ENCODE measurements at regions not wholly inside any gene's neighbourhood (a gene's known extent, or its start where the extent isn't known, plus 50 kb on each side); places are given as distances from the start of the nearest gene placed in this dataset.

GRCh38 chr12:131551675-131552491 lies 159.0 kb upstream of the SFSWAP start:
- H3K79me2 ChIP-seq (ENCODE audit: low read length): no peaks in the 10 kb centered on the region
- H3K4me2 ChIP-seq (ENCODE audit: low read depth, low read length, poor library complexity, severe bottlenecking): no peak overlapping the region
- no peaks in the 10 kb centered on the region for H4K20me1 ChIP-seq (ENCODE audit: insufficient read depth, low read depth, low read length)
- H3K27ac ChIP-seq (ENCODE audit: low read length): no peak overlapping the region
- H3K36me3 ChIP-seq (ENCODE audit: insufficient read depth, low read length): no peaks in the 10 kb centered on the region
- no peaks in the 10 kb centered on the region for H3K4me1 ChIP-seq (ENCODE audit: low read length)
- no peaks in the 10 kb centered on the region for H3K27me3 ChIP-seq (ENCODE audit: low read length)
- H3K4me3 ChIP-seq (ENCODE audit: low read length): no peak overlapping the region
- H3K9me3 ChIP-seq (ENCODE audit: low read length): no peaks in the 10 kb centered on the region
- H2AFZ ChIP-seq (ENCODE audit: low read length): no peak overlapping the region
- H3K9me2 ChIP-seq (replicated peaks; ENCODE audit: insufficient read depth, low read length): no peaks in the 10 kb centered on the region
- no peak for DNase-seq
- no peak overlapping the region for H3K9ac ChIP-seq (ENCODE audit: low read length)

- H3K27me3 ChIP-seq (ENCODE audit: low read length): no peaks in the 10 kb centered on the region
- H2AFZ ChIP-seq (ENCODE audit: low read length): no peak overlapping the region
- H4K20me1 ChIP-seq (ENCODE audit: insufficient read depth, low read depth, low read length): no peaks in the 10 kb centered on the region
- DNase-seq: no peak
- H3K9me3 ChIP-seq (ENCODE audit: low read length): no peaks in the 10 kb centered on the region
- no peaks in the 10 kb centered on the region for H3K79me2 ChIP-seq (ENCODE audit: low read length)
- H3K4me3 ChIP-seq (ENCODE audit: low read length): no peak overlapping the region
- no peaks in the 10 kb centered on the region for H3K4me1 ChIP-seq (ENCODE audit: low read length)
- no peak overlapping the region for H3K4me2 ChIP-seq (ENCODE audit: low read depth, low read length, poor library complexity, severe bottlenecking)
- H3K27ac ChIP-seq (ENCODE audit: low read length): no peak overlapping the region
- H3K36me3 ChIP-seq (ENCODE audit: insufficient read depth, low read length): no peaks in the 10 kb centered on the region
- H3K9ac ChIP-seq (ENCODE audit: low read length): no peak overlapping the region
- H3K9me2 ChIP-seq (replicated peaks; ENCODE audit: insufficient read depth, low read length): no peaks in the 10 kb centered on the region
Measured at GRCh38 chr12:131552492-131552863, 158.4 kb upstream of the SFSWAP start.

- Histone ChIP-seq H3K9ac (ENCODE audit: low read length) (no peak overlapping the region), H3K27me3 (ENCODE audit: low read length) (no peaks in the 10 kb centered on the region), H3K4me2 (ENCODE audit: low read depth, low read length, poor library complexity, severe bottlenecking) (no peak overlapping the region), H3K4me3 (ENCODE audit: low read length) (no peak overlapping the region), H3K79me2 (ENCODE audit: low read length) (no peaks in the 10 kb centered on the region), H3K36me3 (ENCODE audit: insufficient read depth, low read length) (no peaks in the 10 kb centered on the region), H3K27ac (ENCODE audit: low read length) (no peak overlapping the region), H3K9me2 (replicated peaks; ENCODE audit: insufficient read depth, low read length) (no peaks in the 10 kb centered on the region), H3K9me3 (ENCODE audit: low read length) (no peaks in the 10 kb centered on the region), H2AFZ (ENCODE audit: low read length) (no peak overlapping the region), H4K20me1 (ENCODE audit: insufficient read depth, low read depth, low read length) (no peaks in the 10 kb centered on the region), H3K4me1 (ENCODE audit: low read length) (no peaks in the 10 kb centered on the region)
- DNase-seq: no peak
Measured at GRCh38 chr12:131553096-131553777, 157.7 kb upstream of the SFSWAP start.

- Histone ChIP-seq H2AFZ (ENCODE audit: low read length) (no peak overlapping the region), H3K9me3 (ENCODE audit: low read length) (no peaks in the 10 kb centered on the region), H4K20me1 (ENCODE audit: insufficient read depth, low read depth, low read length) (no peaks in the 10 kb centered on the region), H3K4me3 (ENCODE audit: low read length) (no peak overlapping the region), H3K36me3 (ENCODE audit: insufficient read depth, low read length) (no peaks in the 10 kb centered on the region), H3K79me2 (ENCODE audit: low read length) (no peaks in the 10 kb centered on the region), H3K9me2 (replicated peaks; ENCODE audit: insufficient read depth, low read length) (no peaks in the 10 kb centered on the region), H3K27ac (ENCODE audit: low read length) (no peak overlapping the region), H3K4me1 (ENCODE audit: low read length) (no peaks in the 10 kb centered on the region), H3K27me3 (ENCODE audit: low read length) (no peaks in the 10 kb centered on the region), H3K4me2 (ENCODE audit: low read depth, low read length, poor library complexity, severe bottlenecking) (no peak overlapping the region), H3K9ac (ENCODE audit: low read length) (no peak overlapping the region)
- DNase-seq: no peak
Measured at GRCh38 chr12:131555197-131555846, 155.6 kb upstream of the SFSWAP start.

GRCh38 chr12:131555866-131556265 lies 155.0 kb upstream of the SFSWAP start:
- no peaks in the 10 kb centered on the region for H3K27me3 ChIP-seq (ENCODE audit: low read length)
- no peaks in the 10 kb centered on the region for H3K36me3 ChIP-seq (ENCODE audit: insufficient read depth, low read length)
- no peak overlapping the region for H3K4me2 ChIP-seq (ENCODE audit: low read depth, low read length, poor library complexity, severe bottlenecking)
- no peaks in the 10 kb centered on the region for H4K20me1 ChIP-seq (ENCODE audit: insufficient read depth, low read depth, low read length)
- no peak overlapping the region for H3K9ac ChIP-seq (ENCODE audit: low read length)
- H3K79me2 ChIP-seq (ENCODE audit: low read length): no peaks in the 10 kb centered on the region
- H3K4me1 ChIP-seq (ENCODE audit: low read length): no peaks in the 10 kb centered on the region
- DNase-seq: no peak
- no peak overlapping the region for H3K27ac ChIP-seq (ENCODE audit: low read length)
- no peak overlapping the region for H3K4me3 ChIP-seq (ENCODE audit: low read length)
- H3K9me3 ChIP-seq (ENCODE audit: low read length): no peaks in the 10 kb centered on the region
- no peak overlapping the region for H2AFZ ChIP-seq (ENCODE audit: low read length)
- H3K9me2 ChIP-seq (replicated peaks; ENCODE audit: insufficient read depth, low read length): no peaks in the 10 kb centered on the region

- Histone ChIP-seq H3K4me1 (ENCODE audit: low read length) (no peaks in the 10 kb centered on the region), H2AFZ (ENCODE audit: low read length) (no peak overlapping the region), H3K27ac (ENCODE audit: low read length) (no peak overlapping the region), H3K27me3 (ENCODE audit: low read length) (no peaks in the 10 kb centered on the region), H3K4me2 (ENCODE audit: low read depth, low read length, poor library complexity, severe bottlenecking) (no peak overlapping the region), H3K9me2 (replicated peaks; ENCODE audit: insufficient read depth, low read length) (no peaks in the 10 kb centered on the region), H3K36me3 (ENCODE audit: insufficient read depth, low read length) (no peaks in the 10 kb centered on the region), H3K4me3 (ENCODE audit: low read length) (no peak overlapping the region), H3K79me2 (ENCODE audit: low read length) (no peaks in the 10 kb centered on the region), H3K9me3 (ENCODE audit: low read length) (no peaks in the 10 kb centered on the region), H4K20me1 (ENCODE audit: insufficient read depth, low read depth, low read length) (no peaks in the 10 kb centered on the region), H3K9ac (ENCODE audit: low read length) (no peak overlapping the region)
- no peak for DNase-seq
Measured at GRCh38 chr12:131557078-131557709, 153.7 kb upstream of the SFSWAP start.

- no peaks in the 10 kb centered on the region for H4K20me1 ChIP-seq (ENCODE audit: insufficient read depth, low read depth, low read length)
- H3K27ac ChIP-seq (ENCODE audit: low read length): no peak overlapping the region
- H3K9me3 ChIP-seq (ENCODE audit: low read length): no peaks in the 10 kb centered on the region
- H3K36me3 ChIP-seq (ENCODE audit: insufficient read depth, low read length): no peaks in the 10 kb centered on the region
- no peak overlapping the region for H3K4me3 ChIP-seq (ENCODE audit: low read length)
- no peaks in the 10 kb centered on the region for H3K79me2 ChIP-seq (ENCODE audit: low read length)
- H3K27me3 ChIP-seq (ENCODE audit: low read length): no peaks in the 10 kb centered on the region
- no peaks in the 10 kb centered on the region for H3K4me1 ChIP-seq (ENCODE audit: low read length)
- no peak overlapping the region for H3K9ac ChIP-seq (ENCODE audit: low read length)
- no peaks in the 10 kb centered on the region for H3K9me2 ChIP-seq (replicated peaks; ENCODE audit: insufficient read depth, low read length)
- no peak overlapping the region for H2AFZ ChIP-seq (ENCODE audit: low read length)
- no peak overlapping the region for H3K4me2 ChIP-seq (ENCODE audit: low read depth, low read length, poor library complexity, severe bottlenecking)
- DNase-seq: peak; percentile 53
Measured at GRCh38 chr12:131559517-131560516, 151.1 kb upstream of the SFSWAP start.

Measured in Karpas-422 (cell line).